DMS114 treated with DMSO at 0.1 percent for 48 hours (cell line): ENCODE measurements at regions not wholly inside any gene's neighbourhood (a gene's known extent, or its start where the extent isn't known, plus 50 kb on each side); places are given as distances from the start of the nearest gene placed in this dataset.

Experiments used
- DNase-seq: peaks from one replicate; lab custom pipeline; 2025; ENCODE audit not compliant: unreplicated experiment; lab: John Stamatoyannopoulos, UW

- no peak for DNase-seq
Observed at GRCh38 chr13:50548586-50548985, 294.9 kb downstream of the DLEU7 start.

- no peak for DNase-seq
Observed at GRCh38 chr13:50549221-50549942, 294.1 kb downstream of the DLEU7 start.

- no peak for DNase-seq
Observed at GRCh38 chr13:50550151-50550550, 293.3 kb downstream of the DLEU7 start.

GRCh38 chr13:50552424-50552966 lies 291.0 kb downstream of the DLEU7 start:
- no peak for DNase-seq

GRCh38 chr13:50561739-50562138 lies 281.8 kb downstream of the DLEU7 start:
- DNase-seq, result no peak

- no peak for DNase-seq
Observed at GRCh38 chr13:50566646-50567045, 276.8 kb downstream of the DLEU7 start.

GRCh38 chr13:50572129-50572528 lies 271.4 kb downstream of the DLEU7 start:
- no peak for DNase-seq

- no peak for DNase-seq
Observed at GRCh38 chr13:50573066-50573465, 270.4 kb downstream of the DLEU7 start.

GRCh38 chr13:50574731-50575130 lies 268.8 kb downstream of the DLEU7 start:
- DNase-seq, result no peak

- no peak for DNase-seq
Observed at GRCh38 chr13:50575138-50575537, 268.4 kb downstream of the DLEU7 start.

- DNase-seq, result no peak
Observed at GRCh38 chr13:50576156-50576555, 267.3 kb downstream of the DLEU7 start.

GRCh38 chr13:50577806-50578205 lies 265.7 kb downstream of the DLEU7 start:
- DNase-seq, result no peak

GRCh38 chr13:50580684-50581305 lies 262.7 kb downstream of the DLEU7 start:
- no peak for DNase-seq

GRCh38 chr13:50581586-50582196 lies 261.8 kb downstream of the DLEU7 start:
- DNase-seq, result no peak

- no peak for DNase-seq
Observed at GRCh38 chr13:50584856-50585580, 258.5 kb downstream of the DLEU7 start.

- no peak for DNase-seq
Observed at GRCh38 chr13:50585674-50586413, 257.6 kb downstream of the DLEU7 start.

- DNase-seq, result no peak
Observed at GRCh38 chr13:50586414-50587083, 256.9 kb downstream of the DLEU7 start.

GRCh38 chr13:50587115-50587514 lies 256.4 kb downstream of the DLEU7 start:
- DNase-seq, result no peak

- no peak for DNase-seq
Observed at GRCh38 chr13:50587645-50588373, 255.7 kb downstream of the DLEU7 start.
